Cardiac fibroblast (primary cell): ENCODE measurements at regions not wholly inside any gene's neighbourhood (a gene's known extent, or its start where the extent isn't known, plus 50 kb on each side); places are given as distances from the start of the nearest gene placed in this dataset.

Source experiments
- DNase-seq, 2 donors: peaks; one replicate each; pipeline versions ENCODE4 v3.0.0 to v3.0.0-alpha.2; 2010; ENCODE audit warnings: low read depth in 2 of 2
- H3K4me3 ChIP-seq, 2 donors: replicated peaks in 1 of 2; 1 replicate in 1 of 2; 2 replicates in 1 of 2; pipeline ENCODE4 v1.5.1; 2011; ENCODE audit warnings: low read depth in 2 of 2, low read length in 2 of 2, mild to moderate bottlenecking in 2 of 2, moderate library complexity in 1 of 2
- TF ChIP-seq, protein P1 (sequence below): IDR thresholded peaks from one replicate; pipeline ENCODE4 v1.5.1; 2011; ENCODE audit warnings: low read depth, mild to moderate bottlenecking, low read length, inconsistent platforms

DNA sequence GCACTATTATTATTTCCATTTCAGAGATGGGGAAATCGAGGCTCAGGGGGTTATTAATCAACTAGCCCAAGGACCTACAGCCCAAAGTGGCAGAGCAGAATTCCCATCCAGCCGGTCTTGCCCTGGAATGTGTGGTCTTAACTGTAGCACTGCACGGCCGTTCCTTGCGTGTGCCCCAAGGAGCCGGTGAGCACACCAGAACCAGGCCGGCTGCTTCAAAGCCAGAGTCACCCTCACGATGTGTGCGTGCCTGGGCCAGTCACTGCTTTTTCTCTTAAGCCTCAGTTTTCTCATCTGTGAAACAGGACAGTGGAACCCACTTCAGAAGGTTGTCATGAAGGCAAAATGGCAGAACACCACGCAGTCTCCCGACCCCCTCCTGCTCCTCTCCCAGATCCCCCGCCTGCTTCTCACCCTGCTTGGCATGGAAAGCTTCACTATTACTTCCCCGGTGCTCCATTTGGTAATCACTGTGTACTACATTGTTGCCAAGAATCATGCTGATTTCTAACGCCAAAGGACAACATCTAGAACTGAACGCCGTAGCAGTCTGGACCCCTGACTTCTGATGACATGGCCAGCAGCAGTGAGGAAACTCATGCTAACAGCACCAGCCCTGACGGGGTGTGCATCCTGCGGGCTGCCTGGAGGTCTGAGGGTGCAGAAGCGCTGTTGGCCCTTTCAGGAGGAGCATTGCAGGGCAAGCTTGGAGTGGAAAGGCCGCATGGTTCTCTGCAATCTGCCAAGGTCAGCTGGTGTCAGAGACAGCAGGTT, 106.8 kb upstream of the B3GAT1 start:
- DNase-seq = no peak
- TF ChIP-seq, protein P1, sequence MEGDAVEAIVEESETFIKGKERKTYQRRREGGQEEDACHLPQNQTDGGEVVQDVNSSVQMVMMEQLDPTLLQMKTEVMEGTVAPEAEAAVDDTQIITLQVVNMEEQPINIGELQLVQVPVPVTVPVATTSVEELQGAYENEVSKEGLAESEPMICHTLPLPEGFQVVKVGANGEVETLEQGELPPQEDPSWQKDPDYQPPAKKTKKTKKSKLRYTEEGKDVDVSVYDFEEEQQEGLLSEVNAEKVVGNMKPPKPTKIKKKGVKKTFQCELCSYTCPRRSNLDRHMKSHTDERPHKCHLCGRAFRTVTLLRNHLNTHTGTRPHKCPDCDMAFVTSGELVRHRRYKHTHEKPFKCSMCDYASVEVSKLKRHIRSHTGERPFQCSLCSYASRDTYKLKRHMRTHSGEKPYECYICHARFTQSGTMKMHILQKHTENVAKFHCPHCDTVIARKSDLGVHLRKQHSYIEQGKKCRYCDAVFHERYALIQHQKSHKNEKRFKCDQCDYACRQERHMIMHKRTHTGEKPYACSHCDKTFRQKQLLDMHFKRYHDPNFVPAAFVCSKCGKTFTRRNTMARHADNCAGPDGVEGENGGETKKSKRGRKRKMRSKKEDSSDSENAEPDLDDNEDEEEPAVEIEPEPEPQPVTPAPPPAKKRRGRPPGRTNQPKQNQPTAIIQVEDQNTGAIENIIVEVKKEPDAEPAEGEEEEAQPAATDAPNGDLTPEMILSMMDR = no peak
- no peak overlapping the region for H3K4me3 ChIP-seq

DNA sequence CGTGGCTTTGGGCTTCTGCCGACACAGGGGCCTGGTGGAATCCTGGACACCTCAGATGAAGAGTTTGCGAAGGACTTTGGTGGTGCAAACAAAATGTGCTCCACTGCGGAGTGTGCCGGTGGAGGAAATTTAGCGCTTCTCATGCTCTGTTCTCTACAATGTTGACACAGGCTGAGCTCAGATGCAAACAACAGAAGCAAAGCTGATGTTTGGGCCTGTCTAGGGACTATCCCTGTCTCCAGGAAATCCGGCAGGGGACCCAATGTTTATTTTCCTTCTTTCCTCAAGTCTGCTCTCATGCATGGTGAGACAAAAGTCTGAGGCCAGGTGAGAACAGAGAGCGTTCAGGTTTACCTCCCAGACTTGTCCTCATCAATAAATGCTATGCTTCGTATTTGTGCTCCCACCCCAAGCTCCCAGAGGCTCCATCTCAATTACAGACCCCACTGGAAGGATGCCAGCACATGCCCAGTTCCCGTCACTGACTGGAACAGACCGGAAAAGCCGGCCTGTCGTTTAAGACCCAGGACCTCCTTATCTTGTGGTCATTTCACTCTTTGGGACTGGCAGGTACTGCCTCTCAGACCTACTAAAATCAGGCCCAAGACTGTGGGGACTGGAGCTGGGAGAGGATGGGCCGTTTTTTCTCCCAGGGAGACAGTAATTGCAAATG, 105.7 kb upstream of the B3GAT1 start:
- no peak overlapping the region for H3K4me3 ChIP-seq
- DNase-seq = no peak
- TF ChIP-seq, protein P1 = no peak

DNA sequence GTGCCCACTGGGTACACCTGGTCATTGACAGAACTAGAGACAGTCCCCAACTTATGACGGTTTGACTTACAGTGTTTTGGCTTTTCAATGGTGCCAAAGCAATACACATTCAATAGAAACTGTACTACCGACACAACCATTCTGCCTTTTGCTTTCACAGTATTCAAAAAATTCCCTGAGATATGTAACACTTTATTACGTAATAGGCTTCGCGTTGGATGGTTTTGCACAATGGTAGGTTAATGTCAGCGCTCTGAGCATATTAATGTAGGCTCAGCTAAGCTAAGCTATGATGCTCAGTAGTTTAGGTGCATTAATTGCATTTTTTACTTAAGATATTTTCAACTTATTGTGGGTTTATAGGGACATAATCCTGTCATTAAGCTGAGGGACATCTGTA, 105.1 kb upstream of the B3GAT1 start:
- DNase-seq = no peak
- no peak overlapping the region for H3K4me3 ChIP-seq
- TF ChIP-seq, protein P1 = no peak

DNA sequence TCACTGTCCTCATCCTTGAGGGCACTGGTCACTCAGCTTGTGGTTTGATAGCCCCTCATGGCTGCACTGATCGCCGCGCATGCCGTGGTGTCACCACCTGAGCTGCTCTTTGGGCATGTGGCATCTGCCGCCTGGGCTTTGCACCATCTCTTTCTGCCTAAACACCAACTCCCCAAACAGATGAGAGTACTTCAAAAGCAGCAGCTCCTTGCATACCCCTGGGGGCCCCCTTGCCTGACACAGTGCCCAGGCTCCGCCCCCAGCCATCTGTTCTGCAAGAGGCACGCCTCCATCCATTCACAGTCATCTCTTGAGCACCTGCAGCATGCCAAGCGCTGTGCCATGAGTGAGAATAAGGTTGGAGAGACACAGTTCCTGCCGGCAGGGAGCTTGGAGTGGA, 104.5 kb upstream of the B3GAT1 start:
- TF ChIP-seq, protein P1 = no peak
- no peak overlapping the region for H3K4me3 ChIP-seq
- no peak for DNase-seq

DNA sequence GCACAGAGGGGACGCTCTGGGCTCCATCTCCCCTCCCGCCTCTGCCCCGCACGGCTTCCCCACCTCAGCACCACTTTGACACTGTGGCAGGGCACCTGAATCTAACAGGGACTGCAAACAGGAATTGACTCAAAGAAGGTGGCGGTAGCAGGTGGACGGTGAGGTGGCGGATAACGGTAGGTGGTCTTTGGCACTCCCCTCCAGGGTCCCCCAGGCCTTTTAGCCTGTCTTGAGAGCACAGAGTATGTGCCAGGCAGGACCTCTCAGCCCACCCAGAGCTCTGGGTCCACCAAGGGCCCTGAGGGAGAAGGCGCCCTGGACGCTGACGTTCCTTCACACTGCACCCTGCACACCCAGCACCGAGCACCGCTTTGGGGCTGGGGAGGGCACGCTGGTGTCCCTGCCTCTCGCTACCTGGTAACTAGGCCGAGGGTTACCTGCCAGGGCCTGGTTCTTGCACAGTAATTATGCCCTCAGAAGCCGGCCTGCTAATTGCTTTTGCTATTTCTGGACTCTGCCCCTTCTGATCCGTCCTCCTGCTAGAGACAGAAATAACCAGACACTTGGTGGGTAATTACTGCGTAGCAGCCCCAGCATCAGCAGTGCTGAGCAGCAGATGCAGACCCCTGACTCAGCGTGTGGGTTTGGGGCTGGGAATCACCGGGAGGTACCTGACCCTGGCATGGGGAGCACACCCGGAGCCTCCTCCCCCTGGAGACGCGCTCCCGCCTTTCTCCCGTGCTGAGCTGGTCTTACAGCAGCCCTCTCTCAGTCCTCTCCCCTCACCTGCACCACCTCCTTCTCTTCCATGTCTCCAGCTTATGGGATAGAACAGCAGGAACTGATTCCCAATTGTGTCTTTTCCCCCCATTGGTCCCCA, 103.3 kb upstream of the B3GAT1 start:
- DNase-seq = no peak
- TF ChIP-seq, protein P1 = no peak

DNA sequence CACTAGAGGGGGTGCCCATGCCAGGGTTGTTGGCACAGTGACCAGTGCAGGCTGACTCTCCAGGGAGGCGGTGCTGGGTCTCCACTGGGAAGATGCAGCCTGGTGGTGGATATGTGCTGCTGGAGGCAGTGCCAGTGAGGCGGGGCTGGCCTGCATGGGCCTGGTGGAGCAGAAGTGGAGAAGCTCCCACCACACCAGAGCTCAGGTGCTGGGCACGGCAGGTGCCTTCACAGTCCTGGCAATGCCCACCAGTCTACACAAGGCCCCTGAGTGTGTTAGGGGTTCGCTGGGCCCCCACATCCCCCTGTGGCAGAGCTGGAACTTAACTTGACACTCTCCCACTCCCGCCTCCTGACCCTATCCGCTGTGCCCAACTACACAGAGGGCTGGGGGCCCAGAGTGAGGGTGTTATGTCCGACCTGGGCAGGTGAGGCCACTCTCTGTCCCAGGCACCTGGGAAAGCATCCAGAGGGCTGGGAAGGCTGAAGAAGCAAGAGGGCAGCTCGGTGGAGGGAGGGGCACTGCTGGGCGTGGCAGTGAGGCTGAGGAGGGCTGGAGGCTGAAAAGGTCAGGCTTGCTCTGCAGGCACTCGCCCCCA, 102.4 kb upstream of the B3GAT1 start:
- DNase-seq = no peak
- TF ChIP-seq, protein P1 = no peak

More for the DNA sequence above, 103.3 kb upstream of the B3GAT1 start:
- no peak overlapping the region for H3K4me3 ChIP-seq

More for the DNA sequence above, 102.4 kb upstream of the B3GAT1 start:
- no peak overlapping the region for H3K4me3 ChIP-seq
